ENCODE measurements at regions not wholly inside any gene's neighbourhood (a gene's known extent, or its start where the extent isn't known, plus 50 kb on each side); places are given as distances from the start of the nearest gene placed in this dataset.

DNA sequence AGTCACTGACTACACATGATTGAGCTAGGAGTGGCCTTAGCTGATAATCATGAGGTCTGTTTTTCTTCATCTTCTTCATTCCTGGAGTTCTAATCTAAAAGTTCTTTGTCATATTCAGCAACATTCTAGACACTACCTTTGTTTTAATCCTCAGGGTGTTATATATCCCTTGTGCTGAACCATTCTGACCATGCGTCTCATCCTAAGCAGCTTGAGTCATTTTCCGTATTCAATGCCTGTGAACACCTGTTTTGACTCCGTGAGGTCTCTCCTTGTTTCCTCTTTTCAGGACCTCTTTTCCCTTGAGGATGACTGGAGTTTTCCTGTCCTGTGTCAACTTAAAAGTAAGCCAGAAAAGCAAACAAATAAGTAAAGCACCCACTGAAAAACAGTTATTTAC, 597.9 kb downstream of the GBA3 start:
- TF ChIP-seq TAF1 (conservative IDR thresholded peaks at IDR 0.05) = no peak
- TF ChIP-seq, protein P1, sequence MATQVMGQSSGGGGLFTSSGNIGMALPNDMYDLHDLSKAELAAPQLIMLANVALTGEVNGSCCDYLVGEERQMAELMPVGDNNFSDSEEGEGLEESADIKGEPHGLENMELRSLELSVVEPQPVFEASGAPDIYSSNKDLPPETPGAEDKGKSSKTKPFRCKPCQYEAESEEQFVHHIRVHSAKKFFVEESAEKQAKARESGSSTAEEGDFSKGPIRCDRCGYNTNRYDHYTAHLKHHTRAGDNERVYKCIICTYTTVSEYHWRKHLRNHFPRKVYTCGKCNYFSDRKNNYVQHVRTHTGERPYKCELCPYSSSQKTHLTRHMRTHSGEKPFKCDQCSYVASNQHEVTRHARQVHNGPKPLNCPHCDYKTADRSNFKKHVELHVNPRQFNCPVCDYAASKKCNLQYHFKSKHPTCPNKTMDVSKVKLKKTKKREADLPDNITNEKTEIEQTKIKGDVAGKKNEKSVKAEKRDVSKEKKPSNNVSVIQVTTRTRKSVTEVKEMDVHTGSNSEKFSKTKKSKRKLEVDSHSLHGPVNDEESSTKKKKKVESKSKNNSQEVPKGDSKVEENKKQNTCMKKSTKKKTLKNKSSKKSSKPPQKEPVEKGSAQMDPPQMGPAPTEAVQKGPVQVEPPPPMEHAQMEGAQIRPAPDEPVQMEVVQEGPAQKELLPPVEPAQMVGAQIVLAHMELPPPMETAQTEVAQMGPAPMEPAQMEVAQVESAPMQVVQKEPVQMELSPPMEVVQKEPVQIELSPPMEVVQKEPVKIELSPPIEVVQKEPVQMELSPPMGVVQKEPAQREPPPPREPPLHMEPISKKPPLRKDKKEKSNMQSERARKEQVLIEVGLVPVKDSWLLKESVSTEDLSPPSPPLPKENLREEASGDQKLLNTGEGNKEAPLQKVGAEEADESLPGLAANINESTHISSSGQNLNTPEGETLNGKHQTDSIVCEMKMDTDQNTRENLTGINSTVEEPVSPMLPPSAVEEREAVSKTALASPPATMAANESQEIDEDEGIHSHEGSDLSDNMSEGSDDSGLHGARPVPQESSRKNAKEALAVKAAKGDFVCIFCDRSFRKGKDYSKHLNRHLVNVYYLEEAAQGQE (IDR thresholded peaks at IDR 0.05) = no peak
- no peak for TF ChIP-seq CTCF (IDR thresholded peaks at IDR 0.05; ENCODE audit: low read depth, low read length, missing input control)
- TF ChIP-seq, protein P2, sequence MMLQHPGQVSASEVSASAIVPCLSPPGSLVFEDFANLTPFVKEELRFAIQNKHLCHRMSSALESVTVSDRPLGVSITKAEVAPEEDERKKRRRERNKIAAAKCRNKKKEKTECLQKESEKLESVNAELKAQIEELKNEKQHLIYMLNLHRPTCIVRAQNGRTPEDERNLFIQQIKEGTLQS (IDR thresholded peaks at IDR 0.05) = no peak
- TF ChIP-seq JUND (IDR thresholded peaks at IDR 0.05) = no peak
- TF ChIP-seq YY1 (IDR thresholded peaks at IDR 0.05) = no peak
- no peak for TF ChIP-seq SP1 (IDR thresholded peaks at IDR 0.05)
